GM23248 (cell line): ENCODE measurements at regions not wholly inside any gene's neighbourhood (a gene's known extent, or its start where the extent isn't known, plus 50 kb on each side); places are given as distances from the start of the nearest gene placed in this dataset.

Source experiments
- EZH2 ChIP-seq: fragments of 200-600 bp; sonication (generic); IDR thresholded peaks from 2 replicates; pipeline ENCODE4 v1.6.1; 2018; ENCODE audit warnings: antibody characterized with exemption, mild to moderate bottlenecking; ENCODE audit not compliant: insufficient read depth, poor library complexity, severe bottlenecking
- EZH2phosphoT487 ChIP-seq: fragments of 200-600 bp; sonication (generic); IDR thresholded peaks from 2 replicates; pipeline ENCODE4 v1.6.1; 2018; ENCODE audit warnings: antibody characterized with exemption, moderate library complexity, mild to moderate bottlenecking, low read depth; ENCODE audit not compliant: insufficient read depth

DNA sequence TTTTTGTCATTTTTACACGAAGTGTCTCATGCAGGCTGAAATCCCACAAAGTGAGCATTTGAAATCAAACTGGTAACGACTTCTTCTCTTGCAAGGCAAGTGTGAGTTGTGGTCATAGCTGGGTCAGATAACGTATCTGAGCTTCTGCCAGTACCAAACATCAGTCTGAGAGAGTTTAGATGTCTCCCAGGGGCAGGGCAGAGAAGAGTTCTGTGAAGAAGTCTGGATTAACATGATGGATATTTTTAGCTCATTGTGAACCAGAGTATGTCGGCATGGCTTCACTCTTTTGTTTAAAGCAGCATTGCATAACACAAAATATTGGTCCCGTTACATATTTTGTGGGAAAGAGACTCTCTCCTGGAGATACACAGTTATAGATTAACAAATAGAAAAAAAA lies 655.5 kb upstream of the KLHL29 start:
- TF ChIP-seq EZH2 (no peak), EZH2phosphoT487 (no peak)
